ENCODE measurements at regions not wholly inside any gene's neighbourhood (a gene's known extent, or its start where the extent isn't known, plus 50 kb on each side); places are given as distances from the start of the nearest gene placed in this dataset.
"Not testable (repeated sequence)": the region's sequence is repeated elsewhere in the genome, so short reads cannot be mapped to it uniquely, and the experiment has no call there.

DNA sequence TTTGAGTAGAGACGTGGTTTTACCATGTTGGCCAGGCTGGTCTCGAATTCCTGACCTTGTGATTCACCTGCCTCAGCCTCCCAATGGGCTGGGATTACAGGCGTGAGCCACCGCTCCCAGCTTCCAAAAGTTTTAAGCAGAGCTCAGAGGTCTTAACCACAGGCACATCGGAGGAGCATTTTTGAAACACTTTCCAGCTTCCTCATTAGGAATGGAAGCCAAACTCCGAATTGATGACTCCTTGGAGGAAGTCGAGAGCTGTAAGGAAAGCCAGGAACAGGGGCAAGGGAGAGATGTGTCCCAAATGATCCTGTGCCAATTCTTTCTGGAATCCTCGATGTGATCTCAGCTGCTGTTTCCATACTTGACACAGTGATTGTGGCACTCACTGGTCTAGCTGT lies 56.2 kb upstream of the CCZ1B start:
- H3K27me3 ChIP-seq, DNase-seq: not testable (repeated sequence)

DNA sequence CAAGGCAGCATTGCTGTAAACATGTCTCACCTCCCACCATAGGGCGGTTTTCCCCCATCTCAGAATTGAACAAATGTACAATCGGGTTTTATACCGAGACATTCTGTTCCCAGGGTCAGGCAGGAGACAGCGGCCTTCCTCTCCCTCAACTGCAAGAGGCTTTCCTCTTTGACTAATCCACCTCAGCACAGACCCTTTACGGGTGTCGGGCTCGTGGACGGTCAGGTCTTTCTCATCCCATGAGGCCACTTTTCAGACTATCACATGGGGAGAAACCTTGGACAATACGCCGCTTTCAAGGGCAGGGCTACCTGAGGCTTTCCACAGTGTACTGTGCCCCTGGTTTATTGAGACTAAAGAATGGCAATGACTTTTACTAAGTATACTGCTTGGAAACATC lies 57.7 kb upstream of the CCZ1B start:
- H3K27me3 ChIP-seq; H3K36me3 ChIP-seq; DNase-seq; H3K9me3 ChIP-seq (replicated peaks); H3K4me3 ChIP-seq; H3K4me1 ChIP-seq; H3K27ac ChIP-seq: not testable (repeated sequence)

More for the DNA sequence above, 56.2 kb upstream of the CCZ1B start:
- H3K9me3 ChIP-seq (replicated peaks); H3K27ac ChIP-seq; H3K4me3 ChIP-seq; H3K36me3 ChIP-seq; H3K4me1 ChIP-seq: not testable (repeated sequence)

DNA sequence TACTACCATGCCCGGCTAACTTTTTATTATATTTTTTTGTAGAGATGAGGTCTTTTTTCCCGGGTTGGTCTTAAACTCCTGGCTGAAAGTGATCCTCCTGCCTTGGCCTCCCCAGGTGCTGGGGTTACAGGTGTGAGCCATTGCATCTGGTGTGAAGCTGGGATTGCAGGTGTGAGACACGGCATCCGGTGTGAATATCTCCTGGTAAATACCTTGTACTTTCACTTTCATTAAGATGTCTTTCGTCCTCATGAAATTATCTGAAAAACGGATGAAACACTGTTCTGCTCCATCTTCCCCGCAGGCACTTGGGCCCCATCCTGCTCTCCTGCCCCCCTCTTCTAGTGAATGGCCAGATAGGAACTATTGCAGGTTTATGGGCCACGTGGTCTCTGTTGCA lies 60.1 kb upstream of the CCZ1B start:
- Histone ChIP-seq H3K4me3 (no peak overlapping the region), H3K27me3 (no peaks in the 10 kb centered on the region), H3K27ac (no peak overlapping the region), H3K36me3 (no peaks in the 10 kb centered on the region), H3K9me3 (replicated peaks) (no peaks in the 10 kb centered on the region), H3K4me1 (no peaks in the 10 kb centered on the region)
- no peak for DNase-seq

DNA sequence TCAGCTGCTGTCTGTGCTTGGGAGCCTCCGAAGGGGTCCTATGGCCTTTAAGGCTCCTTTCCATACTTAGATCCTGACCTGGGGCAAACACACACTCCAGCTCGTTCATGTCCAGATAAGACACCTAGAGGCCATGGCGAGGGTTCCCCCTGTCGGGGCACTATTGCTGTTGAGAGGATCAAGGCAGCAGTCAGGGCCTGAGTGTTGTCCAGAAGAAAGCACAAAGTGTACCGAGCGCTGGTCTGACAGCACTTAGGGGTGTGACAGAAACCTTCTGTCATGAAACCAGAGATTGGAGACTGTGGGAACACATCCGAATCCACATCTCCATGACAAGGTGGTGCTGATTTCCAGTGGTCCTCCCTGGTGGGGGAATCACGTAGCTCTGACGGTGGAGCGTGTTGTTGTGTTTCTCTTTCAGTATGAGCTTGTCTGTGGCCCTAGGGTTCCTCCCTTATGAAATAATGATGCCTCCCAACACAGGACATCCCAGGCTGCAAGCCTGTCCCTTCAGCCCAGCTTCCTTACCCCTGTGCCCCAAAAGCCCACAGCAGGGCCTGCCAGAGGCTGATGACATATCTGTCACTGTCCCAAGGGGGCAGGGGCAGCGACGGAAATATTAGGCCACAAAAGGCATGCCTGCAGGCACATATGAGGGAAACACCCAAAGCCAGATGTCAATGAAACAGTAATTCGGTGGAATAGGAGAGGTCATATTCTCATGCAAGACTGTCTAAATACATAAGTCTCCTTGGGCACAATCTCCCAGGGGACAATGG lies 62.4 kb upstream of the CCZ1B start:
- not testable (repeated sequence) for H3K27ac ChIP-seq; H3K4me1 ChIP-seq; H3K27me3 ChIP-seq; DNase-seq; H3K36me3 ChIP-seq; H3K4me3 ChIP-seq; H3K9me3 ChIP-seq (replicated peaks)

DNA sequence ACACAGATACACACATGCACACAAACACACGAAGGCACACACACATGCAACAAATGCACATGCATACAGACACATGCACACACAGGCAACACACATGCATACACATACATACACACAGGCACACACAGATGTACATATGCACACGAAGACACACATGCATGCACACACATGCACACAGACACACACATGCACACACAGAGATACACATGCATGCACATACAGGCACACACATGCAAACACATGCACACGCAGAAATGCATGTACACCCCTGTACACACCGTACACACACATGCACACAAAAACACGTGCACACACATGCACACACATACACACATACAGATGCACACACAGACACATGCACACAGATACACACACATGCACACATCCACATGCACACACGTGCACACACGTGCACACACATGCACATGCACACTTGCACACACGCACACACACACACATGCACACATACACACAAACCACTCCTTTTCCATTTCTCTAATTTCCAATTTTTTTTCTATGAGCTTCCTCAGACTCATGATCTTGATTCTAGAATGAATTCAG lies 63.3 kb upstream of the CCZ1B start:
- no peak for DNase-seq
- Histone ChIP-seq H3K27ac (no peak overlapping the region), H3K4me1 (no peaks in the 10 kb centered on the region), H3K9me3 (replicated peaks) (no peaks in the 10 kb centered on the region), H3K27me3 (no peaks in the 10 kb centered on the region), H3K4me3 (no peak overlapping the region), H3K36me3 (no peaks in the 10 kb centered on the region)

DNA sequence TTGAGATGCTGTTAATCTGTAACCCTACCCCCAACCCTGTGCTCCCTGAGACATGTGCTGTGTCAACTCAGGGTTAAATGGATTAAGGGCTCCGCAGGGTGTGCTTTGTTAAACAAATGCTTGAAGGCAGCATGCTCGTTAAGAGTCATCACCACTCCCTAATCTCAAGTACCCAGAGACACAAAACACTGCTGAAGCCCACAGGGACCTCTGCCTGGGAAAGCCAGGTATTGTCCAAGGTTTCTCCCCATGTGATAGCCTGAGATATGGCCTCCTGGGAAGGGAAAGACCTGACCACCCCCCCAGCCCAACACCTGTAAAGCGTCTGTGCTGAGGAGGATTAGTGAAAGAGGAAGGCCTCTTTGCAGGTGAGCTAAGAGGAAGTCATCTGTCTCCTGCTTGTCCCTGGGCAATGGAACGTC lies 76.0 kb upstream of the CCZ1B start:
- H3K27me3 ChIP-seq; H3K36me3 ChIP-seq; H3K4me1 ChIP-seq; DNase-seq; H3K9me3 ChIP-seq (replicated peaks); H3K4me3 ChIP-seq; H3K27ac ChIP-seq: not testable (repeated sequence)

DNA sequence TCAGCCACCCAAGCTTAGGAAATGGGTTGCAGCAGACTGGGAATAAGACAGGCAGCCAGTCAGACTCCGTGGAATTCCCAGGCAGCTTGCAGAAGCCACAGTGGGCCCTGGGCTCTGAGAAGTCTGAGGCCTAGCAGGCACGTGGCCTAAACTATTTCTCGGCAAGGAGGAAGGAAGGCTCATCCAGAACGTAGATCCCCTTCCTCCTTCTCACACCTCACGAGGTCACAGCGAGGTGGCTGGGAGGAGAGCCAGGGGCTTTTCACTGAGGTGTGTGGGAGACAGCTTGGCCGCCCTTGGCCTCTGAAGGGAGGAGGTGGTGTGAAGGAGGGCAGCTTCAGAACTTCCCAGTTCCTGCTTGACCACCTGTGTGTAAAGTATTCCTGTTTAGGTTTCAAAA lies 77.2 kb upstream of the CCZ1B start:
- not testable (repeated sequence) for H3K27ac ChIP-seq; H3K36me3 ChIP-seq; H3K4me3 ChIP-seq; H3K27me3 ChIP-seq; DNase-seq; H3K4me1 ChIP-seq; H3K9me3 ChIP-seq (replicated peaks)

DNA sequence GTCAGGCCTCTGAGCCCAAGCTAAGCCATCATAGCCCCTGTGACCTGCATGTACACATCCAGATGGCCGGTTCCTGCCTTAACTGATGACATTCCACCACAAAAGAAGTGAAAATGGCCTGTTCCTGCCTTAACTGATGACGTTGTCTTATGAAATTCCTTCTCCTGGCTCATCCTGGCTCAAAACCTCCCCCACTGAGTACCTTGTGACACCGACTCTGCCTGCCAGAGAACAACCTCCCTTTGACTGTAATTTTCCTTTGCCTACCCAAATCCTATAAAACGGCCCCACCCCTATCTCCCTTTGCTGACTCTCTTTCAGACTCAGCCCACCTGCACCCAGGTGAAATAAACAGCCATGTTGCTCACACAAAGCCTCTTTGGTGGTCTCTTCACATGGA lies 77.7 kb upstream of the CCZ1B start:
- not testable (repeated sequence) for H3K4me1 ChIP-seq

DNA sequence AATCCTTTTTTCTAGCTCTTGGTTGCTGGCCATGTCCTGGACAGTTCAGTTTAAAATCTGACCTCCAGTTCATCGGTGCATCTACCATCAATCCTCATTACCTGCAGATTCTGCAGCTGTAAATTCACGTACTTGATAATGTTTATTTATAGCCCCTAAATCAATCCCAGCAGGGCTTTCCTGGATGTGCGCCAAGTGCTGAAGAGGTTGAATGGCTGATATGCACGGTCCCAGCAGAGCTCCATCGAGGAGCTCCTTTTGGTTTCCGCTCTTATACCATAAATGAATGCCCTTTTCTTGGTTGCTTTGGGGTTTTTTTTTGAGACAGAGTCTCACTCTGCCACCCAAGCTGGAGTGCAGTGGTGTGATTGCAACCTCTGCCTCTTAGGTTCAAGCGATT lies 91.2 kb upstream of the CCZ1B start:
- no peak overlapping the region for H3K27ac ChIP-seq
- no peaks in the 10 kb centered on the region for H3K36me3 ChIP-seq
- no peaks in the 10 kb centered on the region for H3K4me1 ChIP-seq
- DNase-seq, result no peak
- H3K27me3 ChIP-seq, result no peaks in the 10 kb centered on the region
- no peak overlapping the region for H3K4me3 ChIP-seq
- H3K9me3 ChIP-seq (replicated peaks), result no peaks in the 10 kb centered on the region

More for the DNA sequence above, 77.7 kb upstream of the CCZ1B start:
- H3K4me3 ChIP-seq; H3K36me3 ChIP-seq; H3K9me3 ChIP-seq (replicated peaks); H3K27me3 ChIP-seq; DNase-seq; H3K27ac ChIP-seq: not testable (repeated sequence)

DNA sequence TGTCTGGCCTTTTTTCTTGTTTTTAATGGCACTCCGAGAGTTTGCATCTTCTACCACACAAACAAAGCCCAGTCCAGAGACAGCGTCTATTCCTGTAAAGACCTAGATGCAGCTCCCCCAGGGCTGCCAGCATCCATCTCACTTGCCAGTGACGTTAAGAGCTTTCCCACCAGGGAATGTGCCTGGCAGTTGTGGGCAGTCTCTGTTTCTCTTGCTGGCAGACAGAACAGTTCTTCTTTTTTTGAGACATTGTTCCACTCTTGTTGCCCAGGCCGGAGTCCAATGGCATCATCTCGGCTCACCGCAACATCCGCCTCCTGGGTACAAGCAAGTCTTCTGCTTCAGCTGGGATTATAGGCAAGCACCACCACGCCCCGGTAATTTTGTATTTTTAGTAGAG lies 93.1 kb upstream of the CCZ1B start:
- not testable (repeated sequence) for H3K4me1 ChIP-seq; H3K4me3 ChIP-seq; H3K9me3 ChIP-seq (replicated peaks); DNase-seq; H3K27me3 ChIP-seq; H3K27ac ChIP-seq; H3K36me3 ChIP-seq

DNA sequence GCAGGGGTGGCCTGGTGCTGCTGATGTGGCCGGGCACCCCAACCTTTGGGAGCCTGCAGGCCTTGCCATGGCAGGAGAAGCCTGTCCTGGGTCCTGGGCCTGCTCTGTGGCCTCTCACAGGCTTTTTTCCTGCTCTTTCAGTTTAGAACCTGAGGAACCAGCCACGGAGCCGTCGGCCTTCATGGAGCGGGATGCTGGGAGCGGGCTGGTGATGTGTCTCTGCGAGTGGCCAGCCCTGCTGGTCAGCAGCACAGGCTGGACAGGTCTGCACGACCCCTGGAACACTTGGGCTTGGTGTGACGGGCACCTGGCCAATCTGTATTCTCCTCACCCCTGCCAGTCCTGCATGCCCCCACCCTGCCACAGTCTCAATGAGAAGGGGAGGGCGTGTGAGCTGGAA lies 98.4 kb upstream of the CCZ1B start:
- DNase-seq; H3K4me1 ChIP-seq; H3K27ac ChIP-seq; H3K36me3 ChIP-seq; H3K9me3 ChIP-seq (replicated peaks); H3K4me3 ChIP-seq; H3K27me3 ChIP-seq: not testable (repeated sequence)

DNA sequence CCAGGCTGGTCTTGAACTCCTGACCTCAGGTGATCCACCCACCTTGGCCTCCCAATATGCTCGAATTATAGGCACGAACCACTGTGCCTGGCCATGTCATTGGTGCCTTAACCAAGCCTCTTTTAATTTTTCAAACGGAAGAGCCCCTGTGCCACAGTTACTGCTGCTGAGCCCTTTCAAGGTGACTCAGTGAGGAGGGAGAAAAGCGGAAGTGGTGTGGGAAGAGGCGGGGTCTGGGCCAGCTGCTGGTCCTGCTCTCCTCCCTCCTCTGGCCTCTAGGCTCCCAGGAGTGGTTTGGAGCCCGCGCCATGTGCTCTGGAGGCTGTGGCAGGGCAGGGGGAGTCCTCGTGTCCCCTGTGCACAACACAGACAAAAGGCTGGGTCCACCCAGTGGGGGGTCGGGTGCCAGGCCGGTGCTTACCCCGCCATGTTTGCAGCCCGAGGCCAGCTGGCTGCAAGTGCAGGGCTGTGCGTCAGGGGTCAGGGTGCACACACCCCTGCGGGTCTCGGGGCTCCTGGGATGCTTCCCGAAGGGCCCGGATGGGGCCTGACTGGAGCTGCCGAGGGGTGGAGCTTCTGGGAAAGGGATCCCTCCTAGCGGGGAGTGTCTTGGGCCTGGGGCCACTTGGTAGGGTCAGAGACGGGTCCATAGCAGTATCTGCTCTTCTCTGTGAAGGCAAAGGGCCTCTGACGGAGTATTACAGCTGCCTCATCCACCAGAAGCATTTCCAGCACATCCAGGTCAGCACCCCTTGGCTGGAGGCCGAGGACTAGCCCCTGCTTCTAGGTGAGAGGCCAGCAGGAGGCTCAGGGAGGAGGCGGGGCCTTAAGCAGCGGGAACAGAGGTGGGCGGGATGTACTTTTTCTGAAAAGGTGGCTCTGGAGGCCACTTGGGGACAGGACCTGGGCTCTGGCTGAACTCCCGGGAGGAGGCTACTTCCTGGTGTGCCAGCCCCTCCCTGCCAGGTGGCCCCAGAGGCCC lies 100.4 kb upstream of the CCZ1B start:
- DNase-seq; H3K27ac ChIP-seq; H3K27me3 ChIP-seq; H3K4me1 ChIP-seq; H3K36me3 ChIP-seq; H3K4me3 ChIP-seq; H3K9me3 ChIP-seq (replicated peaks): not testable (repeated sequence)

DNA sequence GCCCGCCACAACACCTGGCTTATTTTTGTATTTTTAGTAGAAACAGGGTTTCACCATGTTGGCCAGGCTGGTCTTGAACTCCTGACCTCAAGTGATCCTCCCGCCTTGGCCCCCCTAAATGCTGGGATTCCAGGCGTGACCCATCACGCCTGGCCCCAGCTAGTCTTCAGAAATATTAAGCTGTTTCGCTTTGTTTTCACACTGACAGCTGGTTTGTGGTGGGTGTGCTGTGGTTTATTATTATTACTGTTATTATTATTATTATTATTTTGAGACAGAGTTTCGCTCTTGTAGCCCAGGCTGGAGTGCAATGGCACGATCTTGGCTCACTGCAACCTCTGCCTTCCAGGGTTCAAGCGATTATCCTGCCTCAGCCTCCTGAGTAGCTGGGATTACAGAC lies 101.6 kb upstream of the CCZ1B start:
- not testable (repeated sequence) for H3K4me3 ChIP-seq; H3K27me3 ChIP-seq; H3K4me1 ChIP-seq; H3K36me3 ChIP-seq; H3K27ac ChIP-seq; DNase-seq; H3K9me3 ChIP-seq (replicated peaks)

DNA sequence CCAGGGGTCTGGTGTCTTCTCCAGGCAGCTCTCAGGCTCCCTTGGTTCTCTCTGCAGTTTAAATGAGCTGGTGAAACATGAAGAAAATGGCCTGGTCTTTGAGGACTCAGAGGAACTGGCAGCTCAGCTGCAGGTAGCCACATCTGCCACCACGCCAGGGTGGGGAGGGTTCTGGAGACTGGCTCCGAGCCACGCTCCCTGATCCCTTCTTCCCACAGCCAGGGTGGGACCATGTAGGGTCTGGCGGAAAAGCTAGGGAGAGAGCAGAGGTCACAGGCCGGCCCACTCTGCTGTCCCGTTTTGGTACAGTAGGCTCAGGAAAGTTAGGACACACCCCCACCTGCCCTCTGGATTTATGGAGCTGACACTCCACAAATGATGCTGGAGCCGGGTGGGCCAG lies 103.5 kb upstream of the CCZ1B start:
- not testable (repeated sequence) for H3K9me3 ChIP-seq (replicated peaks); H3K27ac ChIP-seq; H3K4me3 ChIP-seq; H3K4me1 ChIP-seq; H3K36me3 ChIP-seq; H3K27me3 ChIP-seq; DNase-seq

DNA sequence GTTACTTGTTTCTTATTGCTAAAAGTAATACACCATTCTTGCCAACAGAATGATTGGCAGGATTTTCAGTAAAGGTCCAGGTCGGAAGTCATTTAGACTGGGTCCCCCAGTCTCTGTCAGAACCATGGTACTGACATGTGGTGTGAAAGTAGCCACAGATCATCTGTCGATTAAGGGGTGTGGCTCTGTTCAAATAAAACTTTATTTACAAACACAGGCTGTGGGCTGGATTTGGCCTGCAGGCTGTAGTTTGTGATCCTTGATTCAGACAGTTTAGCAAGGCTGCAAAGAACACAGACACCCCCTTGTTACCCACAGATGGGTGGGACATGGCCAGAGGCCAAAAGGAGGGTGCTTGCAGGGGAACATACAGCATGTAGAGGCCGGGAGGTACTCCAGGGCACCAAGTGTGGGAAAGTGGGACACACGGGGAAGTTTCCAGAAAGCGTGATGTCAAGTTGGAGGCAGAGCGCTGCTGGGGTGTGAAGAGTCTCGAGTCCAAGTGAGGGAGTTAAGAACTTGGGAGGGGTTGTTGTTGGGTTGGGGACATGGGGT lies 104.1 kb upstream of the CCZ1B start:
- not testable (repeated sequence) for H3K9me3 ChIP-seq (replicated peaks); H3K4me1 ChIP-seq; H3K36me3 ChIP-seq; H3K27me3 ChIP-seq; H3K27ac ChIP-seq; H3K4me3 ChIP-seq
- DNase-seq, result peak; percentile 16 to 22

All from SJCRH30 (cell line).